ENCODE measurements at regions not wholly inside any gene's neighbourhood (a gene's known extent, or its start where the extent isn't known, plus 50 kb on each side); places are given as distances from the start of the nearest gene placed in this dataset.
"Not testable (repeated sequence)": the region's sequence is repeated elsewhere in the genome, so short reads cannot be mapped to it uniquely, and the experiment has no call there.

DNA sequence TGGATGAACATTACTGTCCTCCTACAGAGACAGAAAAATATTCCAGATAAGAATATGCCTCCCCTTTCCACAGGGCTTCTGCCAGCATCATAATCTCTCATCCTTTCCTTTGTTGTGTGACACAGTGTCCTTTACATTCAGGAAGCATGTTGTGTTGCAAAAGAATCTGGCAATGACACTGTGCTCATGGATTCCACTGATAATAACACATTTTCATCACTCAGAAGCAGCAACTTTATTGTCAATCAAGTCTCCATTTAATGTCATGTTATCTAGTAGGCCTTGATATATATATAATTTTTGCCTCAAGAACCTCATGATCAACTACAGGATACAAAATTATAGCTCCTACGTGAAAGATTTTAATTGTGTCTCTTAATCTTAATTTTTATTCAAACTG, 833.9 kb downstream of the FSTL5 start:
- no peak for DNase-seq

GRCh38 chr4:161321706-161322105, 842.1 kb downstream of the FSTL5 start:
- DNase-seq = no peak

DNA sequence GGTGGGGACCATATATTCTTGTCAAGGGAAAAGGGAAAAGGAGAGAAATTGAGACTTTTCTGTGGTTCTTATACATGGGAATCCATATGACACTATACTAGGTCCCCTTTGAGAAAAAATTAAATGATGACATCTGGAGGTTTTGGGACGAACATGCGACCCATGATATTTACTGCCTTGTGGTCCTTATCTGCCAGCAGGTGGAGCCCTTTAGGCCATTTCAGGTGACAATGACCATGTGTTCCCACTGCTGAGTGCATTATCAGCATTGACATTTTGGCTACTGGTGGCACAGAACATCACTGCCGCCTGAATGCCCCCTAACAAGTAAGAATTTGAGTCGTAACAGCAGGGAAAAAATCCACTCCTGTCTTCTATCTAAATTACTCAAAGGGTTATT, 843.4 kb downstream of the FSTL5 start:
- DNase-seq = no peak

- no peak for DNase-seq
Measured at GRCh38 chr4:161317000-161317399, 846.8 kb downstream of the FSTL5 start.

GRCh38 chr4:161314371-161314770, 849.4 kb downstream of the FSTL5 start:
- DNase-seq = no peak

GRCh38 chr4:161303551-161303950, 860.2 kb downstream of the FSTL5 start:
- no peak for DNase-seq

DNA sequence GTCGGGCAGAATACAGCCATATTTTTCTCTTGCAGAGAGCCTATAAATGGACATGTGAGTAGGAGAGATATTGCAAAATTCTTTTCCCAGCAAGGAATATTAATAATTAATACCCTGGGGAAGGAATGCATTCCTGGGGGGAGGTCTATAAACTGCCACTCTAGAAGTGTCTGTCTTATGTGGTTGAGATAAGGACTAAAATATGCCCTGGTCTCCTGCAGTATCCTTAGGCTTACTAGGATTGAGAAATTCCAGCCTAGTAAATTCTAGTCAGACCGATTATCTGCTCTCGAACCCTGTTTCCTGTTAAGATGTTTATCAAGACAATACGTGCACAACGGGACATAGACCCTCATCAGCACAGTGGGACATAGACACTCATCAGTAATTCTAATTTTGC, 872.6 kb downstream of the FSTL5 start:
- DNase-seq = no peak

GRCh38 chr4:161287678-161288352, 876.0 kb downstream of the FSTL5 start:
- no peak for DNase-seq

GRCh38 chr4:161285461-161285860, 878.3 kb downstream of the FSTL5 start:
- no peak for DNase-seq

GRCh38 chr4:161280929-161281328, 882.9 kb downstream of the FSTL5 start:
- DNase-seq = no peak

DNA sequence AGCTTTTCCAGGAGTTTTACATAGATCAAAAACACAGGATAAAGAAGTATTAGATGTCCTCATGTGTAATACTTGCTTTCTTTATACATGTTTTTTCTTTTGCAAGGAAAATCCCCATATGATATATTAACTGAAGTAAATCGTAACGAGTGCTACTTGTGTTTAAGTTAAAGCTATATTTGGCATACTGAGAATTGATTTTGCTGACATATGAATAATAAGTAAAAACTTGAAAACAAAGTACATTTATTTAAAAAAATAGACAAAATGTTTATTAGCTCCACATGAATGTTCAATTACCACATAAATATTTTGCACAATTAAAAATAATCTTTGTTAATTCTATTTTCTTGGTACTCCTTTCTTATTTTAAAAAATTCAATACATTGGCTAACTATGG, 884.7 kb downstream of the FSTL5 start:
- no peak for DNase-seq

DNA sequence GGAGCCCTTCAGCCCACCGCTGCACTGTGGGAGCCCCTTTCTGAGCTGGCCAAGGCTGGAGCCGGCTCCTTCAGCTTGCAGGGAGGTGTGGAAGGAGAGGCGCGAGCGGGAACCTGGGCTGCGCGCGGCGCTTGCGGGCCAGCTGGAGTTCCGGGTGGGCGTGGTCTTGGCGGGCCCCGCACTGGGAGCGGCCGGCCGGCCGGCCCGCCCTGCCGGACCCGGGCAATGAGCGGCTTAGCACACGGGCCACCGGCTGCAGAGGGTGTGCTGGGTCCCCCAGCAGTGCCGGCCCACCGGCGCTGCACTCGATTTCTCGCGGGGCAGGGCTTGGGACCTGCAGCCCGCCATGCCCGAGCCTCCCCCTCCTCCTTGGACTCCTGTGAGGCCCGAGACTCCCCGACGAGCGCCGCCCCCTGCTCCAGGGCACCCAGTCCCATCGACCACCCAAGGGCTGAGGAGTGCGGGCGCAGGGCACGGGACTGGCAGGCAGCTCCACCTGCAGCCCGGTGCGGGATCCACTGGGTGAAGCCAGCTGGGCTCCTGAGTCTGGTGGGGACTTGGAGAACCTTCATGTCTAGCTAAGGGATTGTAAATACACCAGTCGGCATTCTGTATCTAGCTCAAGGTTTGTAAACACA, 886.5 kb downstream of the FSTL5 start:
- DNase-seq = not testable (repeated sequence)

- no peak for DNase-seq
Measured at GRCh38 chr4:161273607-161274006, 890.2 kb downstream of the FSTL5 start.

- DNase-seq = no peak
Measured at GRCh38 chr4:161260819-161261218, 903.0 kb downstream of the FSTL5 start.

DNA sequence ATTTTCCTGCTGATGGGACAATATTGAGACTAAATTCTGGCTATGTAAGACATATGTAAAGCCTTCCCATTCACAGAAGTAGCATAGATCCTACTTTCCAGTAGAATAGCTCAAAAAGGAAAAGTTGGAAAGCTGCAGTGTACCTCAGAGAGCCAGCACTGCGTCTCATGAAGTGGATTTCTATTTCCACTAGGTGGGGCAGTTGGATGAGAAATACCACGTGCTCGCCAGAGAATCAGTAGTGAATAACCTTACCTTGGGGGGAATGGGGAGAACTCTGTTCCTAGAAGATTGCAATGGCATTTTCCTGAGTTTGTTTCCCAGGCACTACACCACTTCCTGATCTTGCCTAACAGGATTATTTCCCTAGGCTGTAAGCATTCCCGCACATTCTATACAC, 907.1 kb downstream of the FSTL5 start:
- DNase-seq = no peak

- DNase-seq = no peak
Measured at GRCh38 chr4:161256172-161256571, 907.6 kb downstream of the FSTL5 start.

GRCh38 chr4:161254375-161254774, 909.4 kb downstream of the FSTL5 start:
- DNase-seq = no peak

DNA sequence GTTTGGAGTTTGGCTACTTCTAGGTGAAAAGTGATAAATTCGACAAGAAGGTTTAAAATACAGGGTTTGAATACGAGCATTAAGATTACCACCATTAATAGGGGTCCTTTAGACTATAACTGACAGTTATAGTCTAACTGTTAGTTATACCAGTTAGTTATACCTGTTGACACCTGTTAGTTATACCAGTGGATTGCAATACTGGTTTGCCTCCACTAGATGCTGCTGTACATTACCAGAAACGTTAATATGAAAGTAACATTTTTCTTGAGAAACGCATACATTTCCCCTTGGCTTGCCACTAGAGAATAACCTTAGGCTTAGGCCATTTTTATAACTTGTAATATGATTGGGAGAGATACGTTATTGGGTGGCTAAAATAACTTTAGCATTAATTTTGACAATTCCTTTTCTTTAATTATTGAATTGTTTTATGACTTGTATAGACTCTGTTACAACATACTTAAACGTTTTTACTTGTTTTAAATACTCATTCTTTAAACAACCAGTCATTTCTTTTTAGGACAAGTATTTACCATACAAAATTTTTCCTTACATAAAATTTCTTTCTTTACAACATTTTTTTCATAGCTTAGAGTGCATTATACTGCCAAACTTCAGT, 911.2 kb downstream of the FSTL5 start:
- DNase-seq = no peak

- no peak for DNase-seq
Measured at GRCh38 chr4:161249779-161250440, 913.9 kb downstream of the FSTL5 start.

DNA sequence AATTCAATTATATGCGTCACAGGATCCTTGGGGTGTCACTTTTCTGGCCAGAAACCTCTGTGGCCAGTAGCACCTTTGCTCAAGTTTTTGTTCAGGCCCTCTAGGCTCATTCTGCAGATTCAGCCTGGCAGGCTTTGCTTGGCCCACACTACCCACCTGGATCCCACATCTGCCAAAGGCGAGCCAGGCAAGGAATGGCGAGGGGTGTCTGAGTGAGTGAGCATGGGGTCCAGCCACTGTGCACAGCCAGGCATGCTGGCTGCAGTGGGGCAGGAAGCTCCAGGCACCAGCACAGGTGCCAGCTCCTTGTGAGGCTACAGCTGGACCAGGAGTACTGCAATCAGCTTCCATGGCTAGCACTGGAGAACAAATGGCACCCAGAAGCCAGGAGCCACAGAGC, 914.9 kb downstream of the FSTL5 start:
- no peak for DNase-seq

DNA sequence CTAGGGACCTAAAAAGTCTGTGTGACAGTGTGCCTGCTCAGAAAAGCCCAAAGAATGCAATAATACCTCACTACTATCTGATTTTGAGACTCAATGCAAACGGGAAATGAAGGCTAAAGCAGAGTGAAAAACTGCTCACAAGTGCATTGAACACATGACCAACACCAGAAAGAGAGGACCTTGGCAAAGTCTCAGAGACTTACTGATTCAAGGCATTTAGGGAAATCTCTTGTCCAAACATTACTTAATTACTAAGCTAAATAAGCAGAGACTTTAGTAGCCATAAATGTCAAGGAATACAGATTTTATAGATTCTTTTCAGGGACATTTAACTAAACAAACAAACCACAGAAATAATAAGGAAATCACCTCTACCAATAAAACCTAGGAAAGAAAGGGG, 916.0 kb downstream of the FSTL5 start:
- DNase-seq = no peak

DNA sequence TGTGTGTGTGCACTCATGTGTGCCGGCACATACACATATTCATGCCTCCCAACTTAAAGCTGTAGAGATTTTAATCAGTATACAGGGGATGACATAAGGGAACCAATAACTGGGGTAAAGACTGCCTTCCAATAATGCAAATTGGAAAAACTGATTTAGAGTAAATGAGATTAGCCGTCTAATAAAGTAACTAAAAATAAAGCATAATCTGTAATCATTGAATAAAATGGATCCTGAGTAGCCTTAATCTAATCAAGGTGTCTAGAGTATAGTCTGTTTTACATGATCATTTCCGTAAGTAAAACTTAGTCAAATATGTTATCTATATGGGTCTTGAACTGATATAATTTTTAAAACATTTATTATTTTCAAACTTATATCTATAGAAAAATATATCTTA, 925.8 kb downstream of the FSTL5 start:
- DNase-seq = no peak

- DNase-seq = no peak
Measured at GRCh38 chr4:161237495-161237894, 926.3 kb downstream of the FSTL5 start.

DNA sequence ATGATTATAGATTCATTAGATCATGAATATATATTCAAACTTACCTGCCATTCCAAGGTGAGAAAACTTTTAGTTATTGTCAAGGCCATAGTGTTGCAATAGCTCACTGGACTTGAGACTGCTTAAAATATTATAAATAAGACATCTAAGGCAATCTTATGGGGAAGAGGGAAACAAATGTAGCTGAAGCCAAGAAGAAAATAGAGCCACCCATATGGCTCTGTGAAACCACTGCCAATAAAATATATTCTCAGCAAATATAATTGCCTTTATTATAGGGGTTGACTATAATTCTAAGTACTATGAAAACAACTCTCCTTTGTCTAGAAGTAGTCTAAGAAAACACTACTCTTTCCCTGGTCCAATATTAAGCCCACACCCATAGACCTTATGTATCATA, 938.5 kb downstream of the FSTL5 start:
- DNase-seq = no peak
